WTC11 (cell line): ENCODE measurements at regions not wholly inside any gene's neighbourhood (a gene's known extent, or its start where the extent isn't known, plus 50 kb on each side); places are given as distances from the start of the nearest gene placed in this dataset.

Experiments
- ATAC-seq: fragments of 200-7000 bp; cut with Tn5 transposase; 2 replicates; pipeline ENCODE4 v1.10.0; 2021; ENCODE audit warnings: mild to moderate bottlenecking, moderate library complexity
- CTCF ChIA-PET: fragments of 300-600 bp; sonication (Branson Sonifier 250); formaldehyde crosslinking; loops from one replicate; lab custom pipeline; 2021; ENCODE audit warnings: antibody characterized with exemption; lab: Charles Lee
- POLR2A ChIA-PET: fragments of 350-600 bp; sonication (Branson Sonifier 250); formaldehyde crosslinking; loops from one replicate; lab custom pipeline; 2021; ENCODE audit warnings: antibody characterized with exemption; lab: Charles Lee
- DNase-seq: peaks from one replicate; pipeline ENCODE4 v3.0.0; 2021; ENCODE audit warnings: low spot score
- H3K27ac Mint-ChIP-seq: 2 replicates; pipeline ENCODE4 v1.8.0; 2021; ENCODE audit warnings: mixed read lengths
- H3K27me3 Mint-ChIP-seq: 2 replicates; pipeline ENCODE4 v1.8.0; 2021; ENCODE audit warnings: low read depth, mild to moderate bottlenecking, moderate library complexity, mixed read lengths
- H3K36me3 Mint-ChIP-seq: 2 replicates; pipeline ENCODE4 v1.8.0; 2021; ENCODE audit warnings: mixed read lengths
- H3K4me1 Mint-ChIP-seq: 2 replicates; pipeline ENCODE4 v1.8.0; 2022; ENCODE audit warnings: mixed read lengths
- H3K4me3 Mint-ChIP-seq: 2 replicates; pipeline ENCODE4 v1.8.0; 2021; ENCODE audit warnings: mild to moderate bottlenecking, moderate library complexity, mixed read lengths
- H3K9me3 Mint-ChIP-seq: 2 replicates; pipeline ENCODE4 v1.8.0; 2021; ENCODE audit warnings: mixed read lengths
- ATF6 ChIP-seq: sonication (generic); formaldehyde crosslinking; IDR thresholded peaks from 2 replicates; pipeline ENCODE4 v1.8.1; 2023; ENCODE audit warnings: mild to moderate bottlenecking, missing genetic modification reagents
- CBFB ChIP-seq: sonication (generic); formaldehyde crosslinking; IDR thresholded peaks from 2 replicates; pipeline ENCODE4 v1.8.1; 2022; ENCODE audit warnings: mild to moderate bottlenecking, low read depth, missing genetic modification reagents
- CREB1 ChIP-seq: sonication (generic); formaldehyde crosslinking; IDR thresholded peaks from 2 replicates; pipeline ENCODE4 v1.8.0; 2023; ENCODE audit warnings: mild to moderate bottlenecking, missing genetic modification reagents
- ETV6 ChIP-seq: sonication (generic); formaldehyde crosslinking; IDR thresholded peaks from 2 replicates; pipeline ENCODE4 v1.8.1; 2022; ENCODE audit warnings: mild to moderate bottlenecking, missing genetic modification reagents
- FOXJ3 ChIP-seq: sonication (generic); formaldehyde crosslinking; IDR thresholded peaks from 2 replicates; pipeline ENCODE4 v1.9.0; 2021; ENCODE audit warnings: missing genetic modification reagents, mild to moderate bottlenecking, borderline replicate concordance
- FOXK1 ChIP-seq: sonication (generic); formaldehyde crosslinking; IDR thresholded peaks from 2 replicates; pipeline ENCODE4 v1.8.0; 2022; ENCODE audit warnings: mild to moderate bottlenecking, moderate library complexity, missing genetic modification reagents
- GABPB1 ChIP-seq: sonication (generic); formaldehyde crosslinking; IDR thresholded peaks from 2 replicates; pipeline ENCODE4 v1.8.1; 2023; ENCODE audit warnings: mild to moderate bottlenecking, missing genetic modification reagents
- GRHL2 ChIP-seq: fragments of 250-450 bp; sonication (Bioruptor Pico); IDR thresholded peaks from 2 replicates; pipeline ENCODE4 v1.8.0; 2022; ENCODE audit warnings: mild to moderate bottlenecking, moderate library complexity; ENCODE audit not compliant: insufficient replicate concordance, severe bottlenecking
- GTF2I ChIP-seq: fragments of 250-450 bp; sonication (Bioruptor Pico); conservative IDR thresholded peaks from 2 replicates; pipeline ENCODE4 v1.4.0; 2021; ENCODE audit warnings: mild to moderate bottlenecking
- MYBL2 ChIP-seq: sonication (generic); formaldehyde crosslinking; IDR thresholded peaks from 2 replicates; pipeline ENCODE4 v1.8.1; 2023; ENCODE audit warnings: mild to moderate bottlenecking, moderate library complexity, missing genetic modification reagents
- PRDM15 ChIP-seq: sonication (generic); formaldehyde crosslinking; IDR thresholded peaks from 2 replicates; pipeline ENCODE4 v1.8.0; 2022; ENCODE audit warnings: missing genetic modification reagents
- RELA ChIP-seq: sonication (generic); formaldehyde crosslinking; IDR thresholded peaks from 2 replicates; pipeline ENCODE4 v1.8.1; 2022; ENCODE audit warnings: missing genetic modification reagents, mild to moderate bottlenecking, borderline replicate concordance
- TCF7 ChIP-seq: sonication (generic); formaldehyde crosslinking; IDR thresholded peaks from 2 replicates; pipeline ENCODE4 v1.8.0; 2022; ENCODE audit warnings: mild to moderate bottlenecking, low read depth, missing genetic modification reagents, moderate library complexity
- ZMAT4 ChIP-seq: fragments of 250-450 bp; sonication (Bioruptor Pico); IDR thresholded peaks from 2 replicates; pipeline ENCODE4 v1.9.0; 2021; ENCODE audit warnings: mild to moderate bottlenecking
- ZNF263 ChIP-seq: sonication (generic); formaldehyde crosslinking; IDR thresholded peaks from 2 replicates; pipeline ENCODE4 v1.8.1; 2022; ENCODE audit warnings: low read depth, mild to moderate bottlenecking, moderate library complexity, missing genetic modification reagents
- ZNF423 ChIP-seq: fragments of 250-450 bp; sonication (Bioruptor Pico); IDR thresholded peaks from 2 replicates; pipeline ENCODE4 v2.1.2; 2022; ENCODE audit warnings: mild to moderate bottlenecking, moderate library complexity
- ZNF425 ChIP-seq: fragments of 250-450 bp; sonication (Bioruptor Pico); conservative IDR thresholded peaks from 2 replicates; pipeline ENCODE4 v1.9.0; 2021; ENCODE audit warnings: mild to moderate bottlenecking
- TF ChIP-seq, protein P1 (sequence below): sonication (generic); formaldehyde crosslinking; IDR thresholded peaks from 2 replicates; pipeline ENCODE4 v1.8.0; 2023; ENCODE audit warnings: missing genetic modification reagents, mild to moderate bottlenecking, borderline replicate concordance
- TF ChIP-seq, protein P2 (sequence below): fragments of 250-450 bp; sonication (Bioruptor Pico); IDR thresholded peaks from 2 replicates; pipeline ENCODE4 v1.9.0; 2021; ENCODE audit warnings: moderate library complexity, mild to moderate bottlenecking, inconsistent platforms, borderline replicate concordance

DNA sequence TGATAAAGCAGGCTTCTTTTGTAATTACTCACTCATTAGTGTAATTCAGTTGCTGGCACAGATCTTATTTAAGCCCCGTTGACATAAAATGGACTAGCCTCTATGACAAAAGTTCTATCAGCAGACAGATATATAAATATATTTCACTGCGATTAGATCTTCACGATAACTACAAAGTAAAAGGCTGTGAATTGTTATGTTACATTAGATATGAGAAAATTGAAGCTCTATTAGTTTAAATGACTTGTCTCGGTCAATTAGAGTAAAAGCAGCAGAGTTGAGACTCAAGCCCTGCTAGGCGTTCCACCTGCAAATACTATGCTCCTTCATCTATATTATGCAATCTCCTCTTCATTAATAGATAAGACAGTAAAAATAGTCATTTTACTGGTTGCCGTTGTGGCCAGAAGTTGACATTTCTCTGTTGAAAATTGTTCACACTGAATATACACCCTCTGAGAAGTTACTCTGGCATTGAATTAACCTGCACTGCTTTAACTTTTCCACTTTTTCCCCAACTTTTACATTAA lies 136.7 kb downstream of the DKK1 start:
- Mint-ChIP-seq H3K9me3 (no peaks in the 10 kb centered on the region), H3K27ac (no peak overlapping the region), H3K4me3 (no peak overlapping the region), H3K27me3 (peaks cover 15% of the 10 kb centered on the region), H3K36me3 (no peaks in the 10 kb centered on the region), H3K4me1 (peaks cover 18% of the 10 kb centered on the region)
- no peak for ATAC-seq
- POLR2A ChIA-PET = no interaction called here
- no peak for DNase-seq
- CTCF ChIA-PET = no interaction called here
- TF ChIP-seq ZNF263 (CRISPR knock-in tag) (no peak), RELA (no peak), GABPB1 (CRISPR knock-in tag) (no peak), ZMAT4 (no peak), GTF2I (no peak), ATF6 (CRISPR knock-in tag) (no peak), MYBL2 (CRISPR knock-in tag) (no peak), GRHL2 (no peak), TCF7 (CRISPR knock-in tag) (no peak), CBFB (CRISPR knock-in tag) (no peak), ZNF423 (CRISPR knock-in tag) (no peak), ETV6 (CRISPR knock-in tag) (no peak), PRDM15 (CRISPR knock-in tag) (no peak), CREB1 (CRISPR knock-in tag) (no peak), ZNF425 (CRISPR knock-in tag) (no peak), FOXK1 (CRISPR knock-in tag) (no peak), FOXJ3 (CRISPR knock-in tag) (no peak)
- TF ChIP-seq, protein P1, sequence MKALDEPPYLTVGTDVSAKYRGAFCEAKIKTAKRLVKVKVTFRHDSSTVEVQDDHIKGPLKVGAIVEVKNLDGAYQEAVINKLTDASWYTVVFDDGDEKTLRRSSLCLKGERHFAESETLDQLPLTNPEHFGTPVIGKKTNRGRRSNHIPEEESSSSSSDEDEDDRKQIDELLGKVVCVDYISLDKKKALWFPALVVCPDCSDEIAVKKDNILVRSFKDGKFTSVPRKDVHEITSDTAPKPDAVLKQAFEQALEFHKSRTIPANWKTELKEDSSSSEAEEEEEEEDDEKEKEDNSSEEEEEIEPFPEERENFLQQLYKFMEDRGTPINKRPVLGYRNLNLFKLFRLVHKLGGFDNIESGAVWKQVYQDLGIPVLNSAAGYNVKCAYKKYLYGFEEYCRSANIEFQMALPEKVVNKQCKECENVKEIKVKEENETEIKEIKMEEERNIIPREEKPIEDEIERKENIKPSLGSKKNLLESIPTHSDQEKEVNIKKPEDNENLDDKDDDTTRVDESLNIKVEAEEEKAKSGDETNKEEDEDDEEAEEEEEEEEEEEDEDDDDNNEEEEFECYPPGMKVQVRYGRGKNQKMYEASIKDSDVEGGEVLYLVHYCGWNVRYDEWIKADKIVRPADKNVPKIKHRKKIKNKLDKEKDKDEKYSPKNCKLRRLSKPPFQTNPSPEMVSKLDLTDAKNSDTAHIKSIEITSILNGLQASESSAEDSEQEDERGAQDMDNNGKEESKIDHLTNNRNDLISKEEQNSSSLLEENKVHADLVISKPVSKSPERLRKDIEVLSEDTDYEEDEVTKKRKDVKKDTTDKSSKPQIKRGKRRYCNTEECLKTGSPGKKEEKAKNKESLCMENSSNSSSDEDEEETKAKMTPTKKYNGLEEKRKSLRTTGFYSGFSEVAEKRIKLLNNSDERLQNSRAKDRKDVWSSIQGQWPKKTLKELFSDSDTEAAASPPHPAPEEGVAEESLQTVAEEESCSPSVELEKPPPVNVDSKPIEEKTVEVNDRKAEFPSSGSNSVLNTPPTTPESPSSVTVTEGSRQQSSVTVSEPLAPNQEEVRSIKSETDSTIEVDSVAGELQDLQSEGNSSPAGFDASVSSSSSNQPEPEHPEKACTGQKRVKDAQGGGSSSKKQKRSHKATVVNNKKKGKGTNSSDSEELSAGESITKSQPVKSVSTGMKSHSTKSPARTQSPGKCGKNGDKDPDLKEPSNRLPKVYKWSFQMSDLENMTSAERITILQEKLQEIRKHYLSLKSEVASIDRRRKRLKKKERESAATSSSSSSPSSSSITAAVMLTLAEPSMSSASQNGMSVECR (CRISPR knock-in tag) = no peak
- TF ChIP-seq, protein P2, sequence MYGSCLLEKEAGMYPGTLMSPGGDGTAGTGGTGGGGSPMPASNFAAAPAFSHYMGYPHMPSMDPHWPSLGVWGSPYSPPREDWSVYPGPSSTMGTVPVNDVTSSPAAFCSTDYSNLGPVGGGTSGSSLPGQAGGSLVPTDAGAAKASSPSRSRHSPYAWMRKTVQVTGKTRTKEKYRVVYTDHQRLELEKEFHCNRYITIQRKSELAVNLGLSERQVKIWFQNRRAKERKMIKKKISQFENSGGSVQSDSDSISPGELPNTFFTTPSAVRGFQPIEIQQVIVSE (CRISPR knock-in tag) = no peak
